Heart right ventricle (tissue), 16 donors: ENCODE measurements at regions not wholly inside any gene's neighbourhood (a gene's known extent, or its start where the extent isn't known, plus 50 kb on each side); places are given as distances from the start of the nearest gene placed in this dataset.

ENCODE experiments used
- ATAC-seq, 8 donors: fragments of 200-7000 bp; cut with Tn5 transposase; one replicate each; pipeline ENCODE4 v1.9.1; 2020; ENCODE audit warnings: mild to moderate bottlenecking in 8 of 8, moderate library complexity in 8 of 8, moderate number of reproducible peaks in 1 of 8
- DNase-seq, 2 donors: peaks; one replicate each; pipeline ENCODE4 v3.0.0-alpha.2; 2020
- H3K27ac ChIP-seq, 10 donors: fragments of 200-600 bp; sonication (generic) in 2 of 10; one replicate each; pipeline versions ENCODE4 v1.5.0 to v1.8.0; 2020 to 2022; ENCODE audit warnings: mild to moderate bottlenecking in 3 of 10
- H3K27me3 ChIP-seq, 7 donors: fragments of 200-600 bp; one replicate each; pipeline ENCODE4 v1.8.0; 2021 to 2022; ENCODE audit warnings: mild to moderate bottlenecking in 2 of 7
- H3K36me3 ChIP-seq, 9 donors: fragments of 200-600 bp; sonication (generic) in 1 of 9; one replicate each; pipeline versions ENCODE4 v1.5.0 to v1.8.0; 2020 to 2022; ENCODE audit warnings: mild to moderate bottlenecking in 2 of 9
- H3K4me1 ChIP-seq, 9 donors: fragments of 200-600 bp; sonication (generic) in 1 of 9; one replicate each; pipeline versions ENCODE4 v1.5.0 to v1.8.0; 2020 to 2022; ENCODE audit warnings: mild to moderate bottlenecking in 4 of 9
- H3K4me3 ChIP-seq, 10 donors: fragments of 200-600 bp; sonication (generic) in 2 of 10; one replicate each; pipeline versions ENCODE4 v1.5.0 to v1.8.0; 2020 to 2022; ENCODE audit warnings: mild to moderate bottlenecking in 7 of 10, moderate library complexity in 2 of 10
- H3K9me3 ChIP-seq, 11 donors: fragments of 200-600 bp in 10 of 11; sonication (generic) in 2 of 11; one replicate each; pipeline versions ENCODE4 v1.5.0 to v1.8.0; 2013 to 2022; ENCODE audit warnings: mild to moderate bottlenecking in 2 of 11, control low read depth in 1 of 11, moderate library complexity in 1 of 11
- CTCF ChIP-seq, 9 donors: fragments of 200-600 bp; sonication (generic) in 2 of 9; IDR thresholded peaks; one replicate each; pipeline versions ENCODE4 v1.5.0 to v1.8.0; 2021 to 2022; ENCODE audit warnings: antibody characterized with exemption in 9 of 9, mild to moderate bottlenecking in 5 of 9, moderate library complexity in 1 of 9
- WGBS, 2 donors: extraction: QIAGEN DNeasy Blood & Tissue Kit; methylation state at CpG; one replicate each; pipeline ENCODE4 v1.1.7; 2013; ENCODE audit warnings: inconsistent platforms in 1 of 2; 5-methylcytosine and 5-hydroxymethylcytosine counted together
- intact Hi-C, 10 donors: fragments of 100-400 bp; cut with DNase I; formaldehyde crosslinking; loops; one replicate each; pipeline versions ENCODE4 v1.11.1 to v1.14.2; 2022
- donor health status: Arrhythmogenic right ventricular cardiomyopathy.
- donor health status: ischemic (EF 13 %, LVEDD 7.1; RV severe dilation, severe dysfunction).
- donor health status: healthy with polysubstance abuse.
- donor health status: DM: no; HTN: yes; CAD: no.
- donor health status: DM: no; HTN: no; CAD: no.
- donor health status: ischemic (EF 25% LVEDD 6.9; RV normal size, moderate dysfunction).
- donor health status: ischemic (EF 25% LVEDD 5.7; RV mildly dilated, moderate dysfunction).
- donor health status: healthy.
- donor health status: DM: yes; HTN: yes; CAD: no.
- donor health status: Ischemic cardiomyopathy.
- donor health status: ischemic (EF 35%, LVEDD 5.7; RV mildly dilated, moderate dysfunction).
- donor health status: nonischemic (EF 11% LVEDD 7.7; RV severe dilation, severe dysfunction).
- donor health status: DM: yes; HTN: yes; CAD: no.
- donor health status: PGD.
- donor health status: ischemic (EF 29% LVEDD 5.4; RV normal size, mild dysfunction).
- donor health status: nonischemic (EF 23%, LVEDD 6.1; RV moderate dilation, normal function).

GRCh38 chr9:81371824-81372223 lies 317.5 kb downstream of the TLE1 start:
- H3K27ac ChIP-seq: peak overlapping the region in 7 of 10 donors; percentile 5 to 74 (median 57)
- no peak overlapping the region for H3K4me3 ChIP-seq
- no peak for DNase-seq
- peaks cover 0 to 48% (median 23%) of the 10 kb centered on the region in 9 donors for H3K4me1 ChIP-seq
- TF ChIP-seq CTCF (IDR thresholded peaks at IDR 0.05): no peak
- intact Hi-C loops: loop anchor here in 3 of 10 donors (10.0 kb wide), 3 partner anchors 53 to 313 kb away; partner anchors contain the start of gene TLE1 (in 2 of the 3)
- H3K27me3 ChIP-seq: no peaks in the 10 kb centered on the region
- WGBS, 2 donors: 84 to 85% methylated on average over 7 of the region's 7 CpGs
- no peaks in the 10 kb centered on the region for H3K36me3 ChIP-seq
- no peak for ATAC-seq
- peaks cover 0 to 5% (median 0%) of the 10 kb centered on the region in 11 donors for H3K9me3 ChIP-seq

GRCh38 chr9:81370650-81371049 lies 318.7 kb downstream of the TLE1 start:
- Histone ChIP-seq H3K27ac (no peak overlapping the region), H3K9me3 (peaks cover 0 to 15% (median 0%) of the 10 kb centered on the region in 11 donors), H3K4me3 (no peak overlapping the region), H3K27me3 (no peaks in the 10 kb centered on the region), H3K36me3 (no peaks in the 10 kb centered on the region), H3K4me1 (peaks cover 0 to 39% (median 20%) of the 10 kb centered on the region in 9 donors)
- no peak for TF ChIP-seq CTCF (IDR thresholded peaks at IDR 0.05)
- ATAC-seq: no peak
- intact Hi-C loops: loop anchor here in 3 of 10 donors (10.0 kb wide), 3 partner anchors 54 to 314 kb away; partner anchors contain the start of gene TLE1 (in 2 of the 3)
- WGBS, 2 donors: 81 to 82% methylated on average over 7 of the region's 7 CpGs
- DNase-seq: no peak

GRCh38 chr9:81370096-81370495 lies 319.3 kb downstream of the TLE1 start:
- H3K27me3 ChIP-seq: no peaks in the 10 kb centered on the region
- WGBS, 2 donors: 78 to 83% methylated on average over 3 of the region's 3 CpGs
- TF ChIP-seq CTCF (IDR thresholded peaks at IDR 0.05): no peak
- H3K9me3 ChIP-seq: peaks cover 0 to 20% (median 0%) of the 10 kb centered on the region in 11 donors
- no peaks in the 10 kb centered on the region for H3K36me3 ChIP-seq
- no peak overlapping the region for H3K4me3 ChIP-seq
- no peak for DNase-seq
- no peak overlapping the region for H3K27ac ChIP-seq
- intact Hi-C loops: loop anchor here in 3 of 10 donors (10.0 kb wide), 3 partner anchors 55 to 315 kb away; partner anchors contain the start of gene TLE1 (in 2 of the 3)
- peaks cover 0 to 34% (median 15%) of the 10 kb centered on the region in 9 donors for H3K4me1 ChIP-seq
- ATAC-seq: no peak

GRCh38 chr9:81369121-81369520 lies 320.2 kb downstream of the TLE1 start:
- ATAC-seq (no peak), DNase-seq (no peak)
- WGBS, 2 donors: 92 to 98% methylated on average over 1 of the region's 1 CpG
- H3K27ac ChIP-seq: no peak overlapping the region
- peaks cover 0 to 24% (median 9%) of the 10 kb centered on the region in 9 donors for H3K4me1 ChIP-seq
- no peaks in the 10 kb centered on the region for H3K27me3 ChIP-seq
- no peaks in the 10 kb centered on the region for H3K36me3 ChIP-seq
- H3K9me3 ChIP-seq: peaks cover 0 to 30% (median 3%) of the 10 kb centered on the region in 11 donors
- H3K4me3 ChIP-seq: no peak overlapping the region
- TF ChIP-seq CTCF (IDR thresholded peaks at IDR 0.05): no peak
- intact Hi-C loops: no loop called here
